ENCODE measurements at regions not wholly inside any gene's neighbourhood (a gene's known extent, or its start where the extent isn't known, plus 50 kb on each side); places are given as distances from the start of the nearest gene placed in this dataset.

DNA sequence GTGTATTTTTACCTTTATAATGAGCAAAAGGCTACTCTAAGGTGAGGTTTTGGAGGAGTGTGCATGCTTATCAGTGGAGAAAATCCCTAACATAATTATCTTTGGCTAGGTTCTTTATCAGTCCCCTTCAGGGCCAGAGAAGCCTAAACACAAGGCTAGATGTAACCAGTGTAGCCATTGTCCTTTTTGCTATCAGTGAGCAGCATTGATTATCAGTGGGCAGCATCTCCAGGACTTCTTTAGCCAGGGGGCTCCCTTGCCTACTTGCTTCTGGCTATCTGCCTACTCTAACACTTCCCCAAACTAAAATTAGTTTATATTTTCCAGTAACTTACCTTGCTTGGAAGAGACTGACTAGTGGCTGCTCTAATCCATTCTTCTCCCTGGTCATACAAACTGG, 595.6 kb downstream of the TRAM1L1 start:
- TF ChIP-seq CTCF (IDR thresholded peaks at IDR 0.05; ENCODE audit: low read depth, low read length): no peak
- Histone ChIP-seq H3K27me3 (ENCODE audit: control insufficient read depth, insufficient read depth, low read length) (no peaks in the 10 kb centered on the region), H3K4me3 (ENCODE audit: low read depth, low read length) (no peak overlapping the region), H3K27ac (ENCODE audit: low read depth, low read length) (no peak overlapping the region), H3K9me3 (ENCODE audit: control insufficient read depth, insufficient read depth, low read length) (peaks cover 3% of the 10 kb centered on the region; the same call in 1 of the 2 replicates)
- ChIA-PET POLR2A (no interaction called here), CTCF (no interaction called here)
- no peak for DNase-seq (ENCODE audit: low read depth, low spot score)

DNA sequence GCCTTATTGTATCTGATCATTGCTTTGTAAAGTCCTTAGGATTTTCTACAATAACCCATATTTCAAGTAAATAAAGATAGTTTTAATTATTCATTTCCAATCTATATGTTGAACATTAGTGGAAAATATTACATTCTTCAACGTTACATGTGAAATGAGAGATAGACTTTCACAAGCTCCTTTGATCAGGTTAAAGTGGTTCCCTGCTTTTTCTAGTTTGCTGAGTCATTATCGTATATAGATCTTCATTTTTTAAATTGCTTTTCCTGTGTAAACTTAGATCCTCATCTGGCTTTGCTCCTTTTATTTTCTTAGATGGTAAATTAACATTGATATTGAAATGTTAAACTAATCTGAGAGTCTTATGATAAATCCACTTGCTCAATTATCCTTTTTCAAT, 599.0 kb downstream of the TRAM1L1 start:
- ChIA-PET CTCF (no interaction called here), POLR2A (no interaction called here)
- Histone ChIP-seq H3K27me3 (ENCODE audit: control insufficient read depth, insufficient read depth, low read length) (no peaks in the 10 kb centered on the region), H3K4me3 (ENCODE audit: low read depth, low read length) (no peak overlapping the region), H3K9me3 (ENCODE audit: control insufficient read depth, insufficient read depth, low read length) (no peaks in the 10 kb centered on the region), H3K27ac (ENCODE audit: low read depth, low read length) (no peak overlapping the region)
- no peak for TF ChIP-seq CTCF (IDR thresholded peaks at IDR 0.05; ENCODE audit: low read depth, low read length)
- no peak for DNase-seq (ENCODE audit: low read depth, low spot score)

GRCh38 chr4:116480546-116480945, 604.8 kb downstream of the TRAM1L1 start:
- no peaks in the 10 kb centered on the region for H3K27me3 ChIP-seq (ENCODE audit: control insufficient read depth, insufficient read depth, low read length)
- H3K27ac ChIP-seq (ENCODE audit: low read depth, low read length): no peak overlapping the region
- no peak for DNase-seq (ENCODE audit: low read depth, low spot score)
- no peak overlapping the region for H3K4me3 ChIP-seq (ENCODE audit: low read depth, low read length)
- peaks cover 19% of the 10 kb centered on the region for H3K9me3 ChIP-seq (ENCODE audit: control insufficient read depth, insufficient read depth, low read length)
- no peak for TF ChIP-seq CTCF (IDR thresholded peaks at IDR 0.05; ENCODE audit: low read depth, low read length)
- CTCF ChIA-PET: no interaction called here
- POLR2A ChIA-PET: no interaction called here

DNA sequence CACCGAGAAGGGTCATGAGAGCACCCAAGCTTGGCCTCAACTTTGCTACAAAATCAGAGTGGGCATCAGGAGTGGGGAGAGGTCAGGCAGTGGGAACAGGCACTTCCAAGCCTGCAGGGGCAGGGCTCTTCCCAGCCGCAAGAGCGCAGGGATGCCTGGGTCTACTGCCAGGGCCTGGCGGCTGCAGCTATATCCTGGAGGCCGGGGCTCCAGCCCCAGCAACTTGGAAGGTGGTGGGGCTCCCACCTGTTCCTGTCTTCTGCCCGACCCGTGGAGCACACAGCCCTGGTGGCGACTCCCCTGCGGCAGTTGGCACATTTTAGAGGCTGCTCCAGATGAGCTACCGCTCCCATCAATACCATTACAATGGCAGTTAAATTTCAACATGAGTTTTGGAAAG, 607.0 kb downstream of the TRAM1L1 start:
- POLR2A ChIA-PET: no interaction called here
- no peak overlapping the region for H3K27ac ChIP-seq (ENCODE audit: low read depth, low read length)
- H3K4me3 ChIP-seq (ENCODE audit: low read depth, low read length): no peak overlapping the region
- no peak for TF ChIP-seq CTCF (IDR thresholded peaks at IDR 0.05; ENCODE audit: low read depth, low read length)
- peaks cover 19% of the 10 kb centered on the region for H3K9me3 ChIP-seq (ENCODE audit: control insufficient read depth, insufficient read depth, low read length)
- H3K27me3 ChIP-seq (ENCODE audit: control insufficient read depth, insufficient read depth, low read length): no peaks in the 10 kb centered on the region
- DNase-seq (ENCODE audit: low read depth, low spot score): no peak
- CTCF ChIA-PET: no interaction called here

DNA sequence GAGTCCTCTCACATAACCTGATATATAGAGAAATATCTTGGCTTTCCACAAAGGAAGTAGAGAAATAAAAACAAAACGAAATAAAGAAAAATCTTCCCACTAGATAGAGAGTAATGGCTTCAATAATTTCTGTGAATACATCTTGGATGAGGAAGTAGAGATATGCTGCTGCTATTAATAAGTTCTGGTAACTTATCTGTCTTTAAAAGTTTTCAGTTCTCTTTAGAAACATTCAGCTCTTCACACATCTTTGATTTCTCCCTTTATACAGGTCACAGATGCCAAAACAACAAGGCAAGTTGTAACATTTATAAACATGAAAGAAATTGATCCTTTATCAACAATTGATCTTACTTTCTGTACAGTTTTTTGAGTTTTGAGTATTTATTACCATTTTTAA, 615.8 kb downstream of the TRAM1L1 start:
- H3K4me3 ChIP-seq (ENCODE audit: low read depth, low read length): no peak overlapping the region
- no peak for DNase-seq (ENCODE audit: low read depth, low spot score)
- peaks cover 2% of the 10 kb centered on the region; the same call in 1 of the 2 replicates for H3K9me3 ChIP-seq (ENCODE audit: control insufficient read depth, insufficient read depth, low read length)
- CTCF ChIA-PET: no interaction called here
- no peaks in the 10 kb centered on the region for H3K27me3 ChIP-seq (ENCODE audit: control insufficient read depth, insufficient read depth, low read length)
- no peak for TF ChIP-seq CTCF (IDR thresholded peaks at IDR 0.05; ENCODE audit: low read depth, low read length)
- no peak overlapping the region for H3K27ac ChIP-seq (ENCODE audit: low read depth, low read length)
- POLR2A ChIA-PET: no interaction called here

Data from AG04450 (cell line).